Activated B cell treated with CpG ODN at 0.5 μM for 24 hours (primary cell): ENCODE measurements at regions not wholly inside any gene's neighbourhood (a gene's known extent, or its start where the extent isn't known, plus 50 kb on each side); places are given as distances from the start of the nearest gene placed in this dataset.

Experiments used
- ATAC-seq: fragments of 200-7000 bp; cut with Tn5 transposase; one replicate; pipeline ENCODE4 v1.10.0; 2021; ENCODE audit warnings: low read depth, mild to moderate bottlenecking, moderate library complexity
- CTCF ChIA-PET: fragments of 350-600 bp; sonication (Branson Sonifier 250); formaldehyde crosslinking; loops from one replicate; lab custom pipeline; 2021; ENCODE audit warnings: antibody characterized with exemption; lab: Charles Lee
- POLR2A ChIA-PET: fragments of 350-600 bp; sonication (Branson Sonifier 250); formaldehyde crosslinking; loops from one replicate; lab custom pipeline; 2021; ENCODE audit warnings: antibody characterized with exemption; lab: Charles Lee
- DNase-seq: peaks from one replicate; pipeline ENCODE4 v3.0.0; 2022
- H3K27ac Mint-ChIP-seq: one replicate; pipeline ENCODE4 v1.8.0; 2020; ENCODE audit warnings: mixed read lengths
- H3K27me3 Mint-ChIP-seq: one replicate; pipeline ENCODE4 v1.8.0; 2021; ENCODE audit warnings: mixed read lengths
- H3K36me3 Mint-ChIP-seq: one replicate; pipeline ENCODE4 v1.8.0; 2021; ENCODE audit warnings: low read depth, mixed read lengths
- H3K4me1 Mint-ChIP-seq: one replicate; pipeline ENCODE4 v1.8.0; 2021; ENCODE audit warnings: mixed read lengths
- H3K4me3 Mint-ChIP-seq: one replicate; pipeline ENCODE4 v1.8.0; 2020; ENCODE audit warnings: mild to moderate bottlenecking, mixed read lengths
- H3K9me3 Mint-ChIP-seq: one replicate; pipeline ENCODE4 v1.8.0; 2020; ENCODE audit warnings: mixed read lengths
- intact Hi-C: fragments of 100-400 bp; cut with micrococcal nuclease; formaldehyde crosslinking; loops from one replicate; pipeline ENCODE4 v1.15.1; 2024
- TF ChIP-seq, protein P1 (sequence below): fragments of 200-600 bp; IDR thresholded peaks from one replicate; pipeline ENCODE4 v1.8.0; 2022; ENCODE audit warnings: antibody characterized with exemption, mild to moderate bottlenecking

DNA sequence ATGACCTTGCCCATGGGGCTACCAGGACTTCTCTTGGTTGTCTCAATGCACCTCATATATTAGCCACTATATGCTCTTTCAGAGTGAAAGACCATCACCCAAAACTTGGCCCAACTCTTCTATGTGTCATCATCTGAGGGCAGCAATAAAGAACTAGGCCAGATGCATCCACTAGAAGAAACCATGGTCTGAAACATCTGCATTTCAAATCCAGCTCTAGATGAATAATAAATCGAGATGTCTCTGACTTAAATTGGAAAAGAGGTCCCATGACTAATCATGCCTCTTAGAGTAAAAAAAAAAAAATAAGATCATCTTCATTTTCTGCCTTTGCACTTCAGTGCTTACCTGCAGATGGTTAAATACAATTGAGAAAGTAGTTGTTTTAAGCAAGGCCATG is 397.6 kb upstream of the PITX2 start:
- no peaks in the 10 kb centered on the region for H3K4me1 Mint-ChIP-seq
- H3K27me3 Mint-ChIP-seq: no peaks in the 10 kb centered on the region
- H3K36me3 Mint-ChIP-seq: no peaks in the 10 kb centered on the region
- ATAC-seq (no peak), DNase-seq (no peak)
- no peaks in the 10 kb centered on the region for H3K9me3 Mint-ChIP-seq
- intact Hi-C loops: no loop called here
- POLR2A ChIA-PET: no interaction called here
- no peak overlapping the region for H3K27ac Mint-ChIP-seq
- CTCF ChIA-PET: no interaction called here
- no peak overlapping the region for H3K4me3 Mint-ChIP-seq
- TF ChIP-seq, protein P1, sequence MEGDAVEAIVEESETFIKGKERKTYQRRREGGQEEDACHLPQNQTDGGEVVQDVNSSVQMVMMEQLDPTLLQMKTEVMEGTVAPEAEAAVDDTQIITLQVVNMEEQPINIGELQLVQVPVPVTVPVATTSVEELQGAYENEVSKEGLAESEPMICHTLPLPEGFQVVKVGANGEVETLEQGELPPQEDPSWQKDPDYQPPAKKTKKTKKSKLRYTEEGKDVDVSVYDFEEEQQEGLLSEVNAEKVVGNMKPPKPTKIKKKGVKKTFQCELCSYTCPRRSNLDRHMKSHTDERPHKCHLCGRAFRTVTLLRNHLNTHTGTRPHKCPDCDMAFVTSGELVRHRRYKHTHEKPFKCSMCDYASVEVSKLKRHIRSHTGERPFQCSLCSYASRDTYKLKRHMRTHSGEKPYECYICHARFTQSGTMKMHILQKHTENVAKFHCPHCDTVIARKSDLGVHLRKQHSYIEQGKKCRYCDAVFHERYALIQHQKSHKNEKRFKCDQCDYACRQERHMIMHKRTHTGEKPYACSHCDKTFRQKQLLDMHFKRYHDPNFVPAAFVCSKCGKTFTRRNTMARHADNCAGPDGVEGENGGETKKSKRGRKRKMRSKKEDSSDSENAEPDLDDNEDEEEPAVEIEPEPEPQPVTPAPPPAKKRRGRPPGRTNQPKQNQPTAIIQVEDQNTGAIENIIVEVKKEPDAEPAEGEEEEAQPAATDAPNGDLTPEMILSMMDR: no peak

DNA sequence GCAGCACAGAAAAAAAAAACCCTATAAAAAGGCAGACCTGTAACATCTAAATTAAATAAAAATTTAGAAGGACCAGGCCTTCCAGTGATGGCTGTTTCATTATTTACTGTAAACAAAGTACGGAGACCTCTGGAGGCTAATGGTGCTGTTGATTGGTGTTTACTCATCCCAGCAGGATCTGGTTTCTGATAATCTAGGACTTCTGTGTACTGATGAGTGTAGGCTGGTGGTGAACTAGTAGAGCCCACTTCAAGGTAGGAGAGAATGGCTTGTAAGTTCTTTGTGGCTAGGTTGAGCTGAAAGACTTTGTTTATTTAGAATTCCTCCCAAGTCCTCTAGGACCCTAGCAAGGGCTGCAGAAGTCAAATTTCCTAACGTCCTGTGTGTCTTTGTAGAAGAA is 398.1 kb upstream of the PITX2 start:
- H3K9me3 Mint-ChIP-seq: no peaks in the 10 kb centered on the region
- no peaks in the 10 kb centered on the region for H3K4me1 Mint-ChIP-seq
- ChIA-PET POLR2A (no interaction called here), CTCF (no interaction called here)
- ATAC-seq (no peak), DNase-seq (no peak)
- no peaks in the 10 kb centered on the region for H3K27me3 Mint-ChIP-seq
- TF ChIP-seq, protein P1: no peak
- no peak overlapping the region for H3K4me3 Mint-ChIP-seq
- H3K36me3 Mint-ChIP-seq: no peaks in the 10 kb centered on the region
- no peak overlapping the region for H3K27ac Mint-ChIP-seq
- intact Hi-C loops: no loop called here

DNA sequence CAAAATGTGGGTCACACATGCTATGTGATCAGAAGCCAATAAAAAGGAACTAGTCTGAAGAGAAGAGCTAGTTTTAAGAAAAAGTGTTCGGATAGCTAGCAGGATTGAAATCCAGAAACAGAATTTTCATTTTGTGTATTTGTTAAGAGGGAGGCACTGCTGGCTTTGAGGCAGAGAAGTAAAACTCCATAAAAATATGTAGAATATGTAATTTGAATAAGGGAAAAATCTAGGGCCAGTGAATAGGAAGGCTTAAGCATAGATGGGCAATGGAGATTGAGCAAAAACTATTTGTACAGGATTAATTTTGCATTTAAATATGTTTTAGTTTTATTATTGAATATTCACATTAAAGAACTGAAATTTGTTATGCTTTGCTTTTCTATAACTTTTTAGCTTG is 399.9 kb upstream of the PITX2 start:
- DNase-seq (no peak), ATAC-seq (no peak)
- H3K4me1 Mint-ChIP-seq: no peaks in the 10 kb centered on the region
- H3K27me3 Mint-ChIP-seq: no peaks in the 10 kb centered on the region
- no peak overlapping the region for H3K4me3 Mint-ChIP-seq
- no peaks in the 10 kb centered on the region for H3K9me3 Mint-ChIP-seq
- TF ChIP-seq, protein P1: no peak
- intact Hi-C loops: no loop called here
- H3K36me3 Mint-ChIP-seq: no peaks in the 10 kb centered on the region
- ChIA-PET POLR2A (no interaction called here), CTCF (no interaction called here)
- H3K27ac Mint-ChIP-seq: no peak overlapping the region

DNA sequence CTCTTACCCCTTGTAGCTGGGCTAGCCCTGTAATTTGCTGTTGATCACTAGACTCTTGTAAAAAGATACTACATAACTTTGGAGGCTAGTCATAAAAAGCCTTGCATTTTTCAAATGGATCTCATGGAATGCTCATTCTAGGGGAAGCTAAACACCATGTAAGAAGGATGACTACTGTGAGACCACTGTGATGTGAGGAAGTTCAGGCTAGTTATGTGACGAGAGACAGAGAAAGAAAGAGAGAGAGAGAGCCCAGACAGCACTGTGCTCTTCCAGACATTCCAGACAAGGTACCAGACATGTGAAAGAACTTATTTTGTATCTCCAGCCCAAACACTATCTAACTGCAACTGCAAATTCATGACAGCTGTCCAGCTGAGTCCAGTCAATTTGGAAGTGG is 404.6 kb upstream of the PITX2 start:
- H3K27ac Mint-ChIP-seq: no peak overlapping the region

DNA sequence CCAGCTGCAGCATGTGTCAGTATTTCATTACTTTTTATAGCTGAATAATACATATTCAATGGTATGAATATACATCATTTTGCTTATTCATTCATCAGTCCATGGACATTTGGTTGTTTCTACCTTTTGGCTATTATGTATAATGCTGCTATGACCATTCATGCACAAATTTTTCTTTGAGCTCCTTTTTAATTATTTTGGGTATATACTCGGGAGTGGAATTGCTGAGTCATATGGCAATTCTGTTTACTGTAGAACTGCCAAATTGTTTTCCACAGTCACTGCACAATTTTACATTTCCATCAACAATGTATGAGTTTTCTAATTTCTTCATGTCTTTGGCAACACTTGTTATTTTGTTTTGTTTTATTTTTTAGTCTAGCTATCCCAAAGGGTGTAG is 405.9 kb upstream of the PITX2 start:
- ChIA-PET POLR2A (no interaction called here), CTCF (no interaction called here)
- TF ChIP-seq, protein P1: no peak
- intact Hi-C loops: no loop called here
- Mint-ChIP-seq H3K27ac (no peak overlapping the region), H3K4me3 (no peak overlapping the region), H3K27me3 (no peaks in the 10 kb centered on the region), H3K9me3 (no peaks in the 10 kb centered on the region), H3K36me3 (no peaks in the 10 kb centered on the region), H3K4me1 (no peaks in the 10 kb centered on the region)
- no peak for ATAC-seq
- no peak for DNase-seq

More for the DNA sequence above, 404.6 kb upstream of the PITX2 start:
- Mint-ChIP-seq H3K36me3 (no peaks in the 10 kb centered on the region), H3K27me3 (no peaks in the 10 kb centered on the region), H3K9me3 (no peaks in the 10 kb centered on the region), H3K4me1 (no peaks in the 10 kb centered on the region), H3K4me3 (no peak overlapping the region)
- ChIA-PET CTCF (no interaction called here), POLR2A (no interaction called here)
- intact Hi-C loops: no loop called here
- DNase-seq (no peak), ATAC-seq (no peak)
- TF ChIP-seq, protein P1: no peak
